ENCODE measurements at regions not wholly inside any gene's neighbourhood (a gene's known extent, or its start where the extent isn't known, plus 50 kb on each side); places are given as distances from the start of the nearest gene placed in this dataset.

DNA sequence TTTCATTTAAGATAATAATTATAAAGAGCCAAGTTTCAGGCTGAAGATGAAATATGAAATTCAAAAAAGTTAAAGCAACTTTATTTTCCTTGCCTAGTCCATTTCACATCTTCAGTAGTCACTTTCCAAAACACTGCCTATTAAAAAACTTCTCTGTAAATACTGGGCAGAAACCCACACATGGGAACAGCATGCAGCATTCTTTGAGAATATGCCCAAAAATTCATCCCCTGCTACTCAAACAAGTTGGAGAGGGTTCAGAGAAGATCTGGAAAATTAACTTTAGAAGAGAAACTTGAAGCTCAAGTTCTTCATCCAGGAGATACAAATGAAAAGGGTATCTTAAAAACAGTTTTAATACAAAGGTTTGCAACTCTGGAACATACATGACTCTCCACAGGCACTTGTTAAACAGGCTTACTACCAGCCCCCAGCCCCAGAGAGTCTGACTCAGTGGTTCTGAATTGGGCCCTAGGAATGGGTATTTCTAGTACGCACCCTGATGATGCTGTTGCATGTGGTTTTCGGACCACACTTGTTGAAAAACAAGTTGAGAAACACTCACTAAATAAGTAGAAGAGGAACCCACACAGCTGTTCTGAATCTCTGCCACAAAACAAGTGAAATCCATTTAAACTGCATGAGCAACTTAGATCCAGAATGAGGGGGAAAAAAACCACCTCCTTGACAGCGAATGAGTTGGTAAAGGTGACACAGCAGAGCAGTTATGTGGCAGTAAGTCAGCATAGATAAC is 329.1 kb downstream of the SATB2 start:
- ChIA-PET CTCF (no interaction called here), POLR2A (no interaction called here)
- Mint-ChIP-seq H3K36me3 (no peaks in the 10 kb centered on the region), H3K4me1 (ENCODE audit: low read depth) (no peaks in the 10 kb centered on the region), H3K4me3 (no peak overlapping the region), H3K27me3 (no peaks in the 10 kb centered on the region), H3K27ac (no peak overlapping the region), H3K9me3 (no peaks in the 10 kb centered on the region)
- intact Hi-C loops (cut with micrococcal nuclease): no loop called here
- no peak for DNase-seq

DNA sequence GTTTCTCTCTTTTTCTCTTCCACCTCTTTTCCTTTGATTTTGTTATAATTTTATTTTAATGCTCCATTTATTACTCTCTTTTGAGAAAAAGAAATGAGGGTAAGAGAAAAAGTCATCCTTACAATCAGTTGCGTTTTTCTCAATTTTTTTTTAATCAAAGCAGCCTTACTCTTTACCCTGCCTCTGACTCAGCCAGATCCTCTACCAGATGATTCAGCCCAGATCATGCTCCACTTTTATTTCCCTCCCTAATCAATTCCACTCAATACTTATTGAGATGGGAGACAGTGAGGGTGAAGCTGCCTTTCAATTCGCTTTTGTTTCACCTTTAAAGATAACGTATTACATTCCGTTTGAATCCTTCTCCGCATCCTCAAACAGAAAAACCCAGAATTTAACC is 337.9 kb downstream of the SATB2 start:
- intact Hi-C loops (cut with micrococcal nuclease): no loop called here
- H3K4me1 Mint-ChIP-seq (ENCODE audit: low read depth): no peaks in the 10 kb centered on the region
- H3K36me3 Mint-ChIP-seq: no peaks in the 10 kb centered on the region
- ChIA-PET POLR2A (no interaction called here), CTCF (no interaction called here)
- no peak for DNase-seq
- H3K27me3 Mint-ChIP-seq: peaks cover 1% of the 10 kb centered on the region
- H3K4me3 Mint-ChIP-seq: no peak overlapping the region
- H3K9me3 Mint-ChIP-seq: no peaks in the 10 kb centered on the region
- H3K27ac Mint-ChIP-seq: no peak overlapping the region

DNA sequence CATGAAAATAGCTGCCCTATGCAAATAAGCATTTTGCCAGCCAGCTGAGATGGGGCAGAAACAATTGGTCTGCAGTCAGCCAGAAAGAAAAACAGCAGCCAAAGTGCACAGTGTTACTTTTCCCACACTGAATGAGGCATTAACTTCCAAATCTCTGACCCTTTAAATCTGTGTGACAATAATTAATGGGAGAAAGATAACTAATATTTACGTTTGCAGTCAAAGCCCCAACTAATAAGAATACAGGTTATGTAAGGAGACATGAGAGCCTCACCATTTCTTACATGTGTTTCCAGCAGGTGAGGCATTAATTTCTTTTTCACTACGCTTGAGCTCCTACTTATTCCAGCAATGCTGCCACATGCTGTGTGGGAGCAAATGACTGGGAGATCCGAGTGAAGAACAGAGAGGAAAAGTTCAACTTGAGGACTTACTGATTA is 339.0 kb downstream of the SATB2 start:
- Mint-ChIP-seq H3K9me3 (no peaks in the 10 kb centered on the region), H3K36me3 (no peaks in the 10 kb centered on the region), H3K4me1 (ENCODE audit: low read depth) (no peaks in the 10 kb centered on the region), H3K27ac (no peak overlapping the region), H3K4me3 (no peak overlapping the region), H3K27me3 (peaks cover 1% of the 10 kb centered on the region)
- DNase-seq: no peak
- ChIA-PET POLR2A (no interaction called here), CTCF (no interaction called here)
- intact Hi-C loops (cut with micrococcal nuclease): no loop called here

DNA sequence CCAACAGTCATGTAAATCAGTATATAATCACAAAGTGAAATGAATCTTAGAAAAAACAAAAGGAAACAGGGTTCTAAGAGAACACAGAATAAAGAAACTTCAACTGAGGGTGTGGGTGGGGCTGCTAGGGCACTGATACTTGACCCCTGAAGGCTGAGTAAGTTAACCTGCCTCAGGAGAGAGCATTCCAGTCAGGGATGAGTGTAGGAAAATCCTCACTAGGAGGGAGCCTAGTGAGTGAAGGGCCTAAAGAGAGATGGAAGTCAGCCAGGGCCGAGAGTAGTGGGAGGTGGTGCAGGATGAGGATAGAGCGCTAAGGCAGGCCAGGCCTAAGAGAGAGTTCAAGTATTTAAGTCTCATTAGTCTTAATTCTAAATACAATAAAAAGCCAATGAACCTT is 342.6 kb downstream of the SATB2 start:
- POLR2A ChIA-PET: no interaction called here
- no peak overlapping the region for H3K27ac Mint-ChIP-seq
- no peaks in the 10 kb centered on the region for H3K27me3 Mint-ChIP-seq

DNA sequence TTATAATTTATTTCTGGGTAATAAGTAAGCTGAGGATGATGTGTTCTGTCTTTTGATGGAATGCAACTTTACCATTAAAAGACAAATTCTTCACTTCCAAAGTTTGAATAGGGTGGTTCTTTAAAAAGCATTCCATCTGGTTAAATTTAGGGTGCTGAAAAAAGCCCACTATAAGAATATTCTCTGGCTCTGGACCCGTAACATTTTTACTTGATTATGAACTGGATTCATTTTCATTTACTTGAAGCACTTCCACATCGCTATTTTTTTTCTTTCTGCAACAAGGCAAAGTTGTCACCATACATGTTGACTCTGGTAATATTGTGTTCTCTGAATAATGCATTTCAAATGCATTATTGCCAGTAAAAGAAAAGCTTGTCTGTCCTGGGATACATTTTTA is 344.6 kb downstream of the SATB2 start:
- ChIA-PET POLR2A (no interaction called here), CTCF (no interaction called here)
- Mint-ChIP-seq H3K4me1 (ENCODE audit: low read depth) (no peaks in the 10 kb centered on the region), H3K27me3 (no peaks in the 10 kb centered on the region), H3K36me3 (no peaks in the 10 kb centered on the region), H3K4me3 (no peak overlapping the region), H3K27ac (no peak overlapping the region), H3K9me3 (no peaks in the 10 kb centered on the region)
- intact Hi-C loops (cut with micrococcal nuclease): no loop called here
- no peak for DNase-seq

More for the DNA sequence above, 342.6 kb downstream of the SATB2 start:
- no peaks in the 10 kb centered on the region for H3K4me1 Mint-ChIP-seq (ENCODE audit: low read depth)
- H3K9me3 Mint-ChIP-seq: no peaks in the 10 kb centered on the region
- DNase-seq: no peak
- H3K36me3 Mint-ChIP-seq: no peaks in the 10 kb centered on the region
- intact Hi-C loops (cut with micrococcal nuclease): no loop called here
- CTCF ChIA-PET: no interaction called here
- H3K4me3 Mint-ChIP-seq: no peak overlapping the region

DNA sequence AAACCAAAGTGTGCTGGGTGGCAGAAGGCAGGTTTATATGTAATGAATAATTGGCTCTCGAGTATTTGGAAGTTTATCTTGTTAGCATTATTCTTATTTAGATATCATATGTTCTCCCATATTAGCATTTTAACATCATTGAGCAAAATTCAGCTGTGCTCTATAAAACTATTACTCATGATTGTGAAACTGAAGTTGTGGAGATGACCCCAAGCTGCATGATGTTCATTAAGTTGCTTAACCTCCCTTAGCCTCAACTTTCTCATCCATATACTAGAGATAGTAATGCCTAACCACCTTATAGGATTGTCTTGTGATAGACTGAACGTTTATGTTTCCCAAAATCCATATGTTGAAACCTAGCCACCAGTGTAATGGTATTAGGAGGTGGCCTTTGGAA is 346.3 kb downstream of the SATB2 start:
- no peak overlapping the region for H3K4me3 Mint-ChIP-seq
- H3K36me3 Mint-ChIP-seq: no peaks in the 10 kb centered on the region
- no peak for DNase-seq
- ChIA-PET CTCF (no interaction called here), POLR2A (no interaction called here)
- H3K27me3 Mint-ChIP-seq: no peaks in the 10 kb centered on the region
- H3K27ac Mint-ChIP-seq: no peak overlapping the region
- intact Hi-C loops (cut with micrococcal nuclease): no loop called here
- H3K4me1 Mint-ChIP-seq (ENCODE audit: low read depth): no peaks in the 10 kb centered on the region
- H3K9me3 Mint-ChIP-seq: no peaks in the 10 kb centered on the region

DNA sequence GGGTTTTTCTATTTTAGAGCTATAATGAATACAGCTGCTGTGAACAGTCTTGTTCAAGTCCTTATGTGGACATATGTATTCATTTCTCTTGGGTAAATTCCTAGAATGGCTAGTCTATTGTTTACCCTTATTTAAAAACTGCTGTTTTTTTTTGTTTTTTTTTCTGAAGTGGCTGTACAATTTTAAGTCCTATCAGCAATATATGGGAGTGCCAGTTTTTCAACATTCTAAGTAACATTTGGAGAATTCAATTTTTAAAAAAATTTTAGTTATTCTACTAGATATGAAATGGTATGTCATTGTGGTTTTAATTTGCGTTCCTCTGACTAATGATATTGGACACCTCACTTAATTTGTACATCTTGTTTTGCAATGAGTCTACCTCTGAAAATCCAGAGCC is 349.7 kb downstream of the SATB2 start:
- ChIA-PET POLR2A (no interaction called here), CTCF (no interaction called here)
- Mint-ChIP-seq H3K4me1 (ENCODE audit: low read depth) (no peaks in the 10 kb centered on the region), H3K4me3 (no peak overlapping the region), H3K27me3 (no peaks in the 10 kb centered on the region), H3K27ac (no peak overlapping the region), H3K9me3 (no peaks in the 10 kb centered on the region), H3K36me3 (no peaks in the 10 kb centered on the region)
- DNase-seq: no peak
- intact Hi-C loops (cut with micrococcal nuclease): no loop called here

DNA sequence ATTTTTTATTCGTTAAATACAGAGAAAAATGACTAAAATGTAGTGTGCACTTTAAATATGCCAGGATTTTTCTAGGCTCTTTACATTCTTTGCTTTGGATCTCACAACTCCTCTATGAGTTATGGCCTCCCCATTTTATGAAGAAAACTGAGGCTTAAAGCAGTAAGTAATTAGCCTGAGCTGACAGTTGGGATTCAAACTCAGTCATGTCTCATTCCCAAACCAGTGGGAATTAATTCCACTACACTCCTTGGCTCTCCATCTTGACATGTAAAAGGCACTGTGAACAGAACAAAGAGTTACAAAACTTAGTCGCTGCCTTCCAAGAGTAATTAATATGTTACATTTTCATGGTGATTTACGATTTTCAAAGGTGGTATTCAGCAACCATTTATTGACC is 351.9 kb downstream of the SATB2 start:
- H3K27me3 Mint-ChIP-seq: no peaks in the 10 kb centered on the region
- no peak for DNase-seq
- H3K27ac Mint-ChIP-seq: no peak overlapping the region
- H3K36me3 Mint-ChIP-seq: no peaks in the 10 kb centered on the region
- ChIA-PET CTCF (no interaction called here), POLR2A (no interaction called here)
- H3K4me3 Mint-ChIP-seq: no peak overlapping the region
- H3K4me1 Mint-ChIP-seq (ENCODE audit: low read depth): no peaks in the 10 kb centered on the region
- H3K9me3 Mint-ChIP-seq: no peaks in the 10 kb centered on the region
- intact Hi-C loops (cut with micrococcal nuclease): no loop called here

DNA sequence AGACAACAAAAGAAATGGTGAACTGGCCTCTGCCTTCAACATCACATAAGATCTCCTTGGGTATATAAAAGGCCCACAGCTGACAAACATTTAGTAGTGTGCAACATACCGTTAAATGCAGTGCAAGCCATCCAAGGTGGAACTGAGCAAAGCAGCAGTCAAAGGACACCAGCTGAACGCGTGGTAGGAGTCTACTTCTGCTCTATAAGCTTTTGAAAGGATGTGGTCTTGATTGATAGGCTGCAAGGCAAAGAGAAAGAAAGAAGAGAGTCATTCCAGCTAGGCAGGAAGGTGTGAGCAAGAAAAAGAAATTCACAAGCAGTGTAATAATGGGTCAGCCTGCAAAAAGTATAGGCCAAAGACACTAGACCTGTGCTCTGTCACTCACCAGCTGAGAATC is 356.3 kb downstream of the SATB2 start:
- Mint-ChIP-seq H3K27me3 (no peaks in the 10 kb centered on the region), H3K4me1 (ENCODE audit: low read depth) (no peaks in the 10 kb centered on the region), H3K36me3 (no peaks in the 10 kb centered on the region), H3K27ac (no peak overlapping the region), H3K4me3 (no peak overlapping the region), H3K9me3 (no peaks in the 10 kb centered on the region)
- POLR2A ChIA-PET: no interaction called here
- intact Hi-C loops (cut with micrococcal nuclease): no loop called here
- CTCF ChIA-PET: no interaction called here
- DNase-seq: no peak

DNA sequence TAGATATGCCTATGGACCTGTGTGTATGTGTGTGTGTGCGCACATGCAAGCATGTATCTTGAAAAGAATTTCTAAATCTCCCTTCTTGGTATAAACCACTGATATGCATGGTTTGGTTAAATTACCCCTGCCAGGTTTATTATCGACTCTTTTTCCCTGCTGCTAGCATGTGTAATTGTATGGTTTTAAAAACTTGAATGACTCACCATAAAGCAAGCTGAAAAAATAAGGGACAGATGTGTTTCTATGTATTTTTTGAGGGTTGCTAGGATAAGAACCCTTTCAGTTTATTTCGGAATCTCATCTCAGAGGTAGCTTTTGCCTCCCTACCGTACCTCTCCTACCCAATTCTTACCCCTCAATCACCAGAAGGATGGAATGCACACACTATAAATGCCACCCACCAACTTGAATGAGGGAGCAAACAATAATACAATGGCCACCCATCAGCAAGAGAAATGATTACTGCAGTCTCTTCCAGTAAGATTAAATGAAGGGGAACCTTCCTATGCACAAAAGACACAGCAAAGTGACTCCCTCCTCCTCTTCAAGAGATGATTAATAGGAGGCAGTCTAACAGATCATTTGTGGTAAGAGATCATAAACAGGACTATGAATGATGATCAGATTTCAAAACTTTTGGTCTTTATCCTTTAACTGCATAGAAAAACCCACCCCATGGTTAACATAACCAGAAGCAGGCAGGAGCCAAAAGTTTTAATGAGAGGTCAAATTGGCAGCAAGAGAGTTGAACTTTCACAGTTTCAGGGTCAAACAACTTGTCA is 357.2 kb downstream of the SATB2 start:
- Mint-ChIP-seq H3K4me3 (no peak overlapping the region), H3K36me3 (no peaks in the 10 kb centered on the region), H3K27me3 (no peaks in the 10 kb centered on the region), H3K27ac (no peak overlapping the region), H3K4me1 (ENCODE audit: low read depth) (no peaks in the 10 kb centered on the region), H3K9me3 (no peaks in the 10 kb centered on the region)
- CTCF ChIA-PET: no interaction called here
- intact Hi-C loops (cut with micrococcal nuclease): no loop called here
- POLR2A ChIA-PET: no interaction called here
- no peak for DNase-seq

DNA sequence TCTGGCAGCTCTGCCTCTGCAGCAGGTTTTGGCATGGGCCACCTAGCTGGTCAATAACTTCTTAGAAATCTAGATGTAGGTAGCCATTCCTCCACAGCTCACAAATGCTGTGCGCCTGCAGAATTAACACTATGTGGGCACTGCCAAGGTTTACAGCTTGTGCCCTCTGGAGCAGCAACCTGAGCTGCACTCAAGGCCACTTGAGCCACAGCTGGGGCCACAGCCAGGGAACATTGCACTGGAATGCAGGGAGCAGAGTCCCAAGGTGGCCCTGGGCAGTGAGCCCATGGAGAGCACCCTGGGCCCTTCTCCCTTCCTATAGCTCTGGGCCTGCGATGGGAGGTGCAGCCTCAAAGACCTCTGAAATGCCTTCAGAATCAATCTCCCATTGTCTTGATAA is 365.3 kb downstream of the SATB2 start:
- Mint-ChIP-seq H3K27me3 (no peaks in the 10 kb centered on the region), H3K27ac (no peak overlapping the region), H3K9me3 (no peaks in the 10 kb centered on the region), H3K4me3 (no peak overlapping the region), H3K4me1 (ENCODE audit: low read depth) (no peaks in the 10 kb centered on the region), H3K36me3 (no peaks in the 10 kb centered on the region)
- intact Hi-C loops (cut with micrococcal nuclease): no loop called here
- no peak for DNase-seq
- POLR2A ChIA-PET: interaction anchor here (0.6 kb wide), 1 partner anchor 452 kb away, joined by 3 read pairs; no protein-coding TSS in a partner anchor
- CTCF ChIA-PET: no interaction called here

DNA sequence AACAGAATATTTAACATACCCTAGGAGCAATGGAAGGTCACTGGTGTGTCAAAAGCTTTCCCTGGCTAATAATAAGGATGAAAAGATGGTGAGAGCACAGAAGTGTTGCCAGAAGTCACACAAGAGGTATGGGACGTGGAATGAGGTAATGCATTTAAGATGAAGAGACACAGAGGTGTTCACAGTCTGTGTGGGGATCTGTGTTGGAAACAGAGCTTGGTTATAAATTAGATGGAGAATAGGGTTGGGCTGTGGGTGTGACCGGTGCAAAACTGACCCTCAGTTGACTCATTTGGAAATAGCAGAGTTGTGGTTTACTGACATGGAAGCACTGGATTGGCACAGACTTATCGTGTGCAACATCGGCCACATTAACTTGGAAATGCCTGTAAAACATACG is 372.5 kb downstream of the SATB2 start:
- no peaks in the 10 kb centered on the region for H3K27me3 Mint-ChIP-seq
- ChIA-PET CTCF (no interaction called here), POLR2A (no interaction called here)
- no peak for DNase-seq
- no peaks in the 10 kb centered on the region for H3K9me3 Mint-ChIP-seq
- H3K36me3 Mint-ChIP-seq: no peaks in the 10 kb centered on the region
- no peak overlapping the region for H3K4me3 Mint-ChIP-seq
- no peak overlapping the region for H3K27ac Mint-ChIP-seq
- intact Hi-C loops (cut with micrococcal nuclease): no loop called here
- H3K4me1 Mint-ChIP-seq (ENCODE audit: low read depth): no peaks in the 10 kb centered on the region

DNA sequence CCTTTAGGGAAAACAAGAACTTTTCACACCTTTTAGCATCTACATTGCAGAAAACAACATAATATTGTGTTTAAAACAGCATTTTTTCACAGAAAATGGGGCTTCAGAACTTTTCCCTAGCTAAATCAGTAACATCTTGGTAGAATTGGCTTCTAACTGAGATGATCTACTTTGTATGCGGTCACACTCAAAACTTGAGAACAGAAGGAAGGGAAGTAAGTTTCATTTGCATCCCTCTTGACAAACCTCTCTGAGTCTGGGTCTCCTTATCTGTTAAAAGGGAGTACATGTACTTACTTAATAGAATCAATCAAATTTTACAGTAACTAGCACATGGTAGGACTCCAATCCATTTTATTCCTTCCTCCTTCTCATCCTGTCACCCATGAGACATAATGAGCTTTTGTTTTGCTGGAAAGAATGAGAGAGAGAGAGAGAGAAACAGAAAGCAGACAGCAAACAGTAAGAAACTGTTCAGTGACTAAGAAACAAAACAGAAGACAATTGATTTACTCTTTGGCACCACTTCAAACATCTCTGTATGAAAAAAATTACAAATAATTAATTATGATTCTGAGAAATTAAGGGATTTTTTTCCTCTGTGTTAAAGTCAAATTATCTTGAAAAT is 387.3 kb downstream of the SATB2 start:
- intact Hi-C loops (cut with micrococcal nuclease): no loop called here
- Mint-ChIP-seq H3K36me3 (no peaks in the 10 kb centered on the region), H3K27ac (no peak overlapping the region), H3K4me1 (ENCODE audit: low read depth) (no peaks in the 10 kb centered on the region), H3K4me3 (no peak overlapping the region), H3K27me3 (no peaks in the 10 kb centered on the region), H3K9me3 (no peaks in the 10 kb centered on the region)
- ChIA-PET CTCF (no interaction called here), POLR2A (no interaction called here)
- no peak for DNase-seq
